ENCODE measurements at regions not wholly inside any gene's neighbourhood (a gene's known extent, or its start where the extent isn't known, plus 50 kb on each side); places are given as distances from the start of the nearest gene placed in this dataset.
"Not testable (repeated sequence)": the region's sequence is repeated elsewhere in the genome, so short reads cannot be mapped to it uniquely, and the experiment has no call there.

DNA sequence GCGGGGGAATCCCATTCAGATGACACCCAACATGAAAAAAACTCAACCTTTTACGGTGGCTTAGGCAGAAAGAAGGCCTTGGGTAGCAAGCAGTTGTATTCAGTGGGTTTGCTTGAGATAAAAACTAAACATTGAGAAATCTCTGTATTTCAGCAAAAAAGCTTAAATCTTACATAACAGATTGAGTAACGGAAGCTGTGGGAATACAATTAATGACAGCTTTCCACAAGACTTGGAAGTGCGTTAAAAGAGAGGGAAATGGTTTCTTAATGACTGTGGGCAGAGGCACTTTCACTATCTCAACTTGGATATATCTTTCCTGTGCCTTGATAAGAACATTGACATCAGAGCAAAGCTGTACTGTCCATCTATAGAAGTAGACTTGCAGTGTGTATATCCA is 418.5 kb upstream of the HS3ST1 start:
- intact Hi-C loops (cut with DNase I), result no loop called here
- ATAC-seq (peak; percentile 50), DNase-seq (ENCODE audit: missing footprints) (no peak)

DNA sequence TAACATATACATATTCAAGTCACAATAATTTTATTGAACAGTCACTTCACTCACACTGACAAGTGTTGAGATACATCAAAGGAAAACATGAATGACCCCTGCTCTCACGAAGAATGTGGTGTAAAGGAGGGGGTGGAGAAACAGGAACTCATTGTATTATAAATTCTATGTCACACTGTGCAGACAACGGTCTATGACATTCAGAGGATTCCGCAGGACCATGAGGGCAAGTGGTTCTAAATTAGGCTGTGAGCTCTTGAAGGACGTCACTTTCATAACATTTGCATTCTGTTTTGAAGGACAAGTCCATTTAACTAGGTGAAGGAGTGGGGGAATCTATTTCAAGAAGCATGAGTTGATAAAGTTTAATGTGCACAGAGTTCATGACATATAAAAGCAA is 415.2 kb upstream of the HS3ST1 start:
- intact Hi-C loops (cut with DNase I), result no loop called here
- DNase-seq (ENCODE audit: missing footprints), result no peak
- ATAC-seq, result peak; percentile 73

DNA sequence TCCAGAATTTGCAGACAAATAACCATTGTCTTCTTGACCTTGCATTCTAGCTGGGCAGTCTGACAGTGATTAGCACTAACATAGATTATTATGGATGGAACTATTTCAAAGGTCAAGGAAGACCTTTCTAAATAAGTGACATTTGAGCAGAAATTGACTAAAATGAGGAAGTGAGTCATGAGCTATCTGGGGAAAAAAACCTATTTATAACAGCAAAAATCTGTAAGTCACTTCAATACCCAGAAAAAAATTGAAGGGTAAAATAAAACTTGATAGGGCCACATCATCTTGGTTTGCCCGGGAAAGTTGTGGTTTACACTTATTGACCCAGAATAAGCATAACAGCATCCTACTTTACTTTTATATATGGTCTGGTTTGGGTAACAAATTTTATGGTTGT is 414.6 kb upstream of the HS3ST1 start:
- no peak for ATAC-seq
- no peak for DNase-seq (ENCODE audit: missing footprints)
- intact Hi-C loops (cut with DNase I), result no loop called here

DNA sequence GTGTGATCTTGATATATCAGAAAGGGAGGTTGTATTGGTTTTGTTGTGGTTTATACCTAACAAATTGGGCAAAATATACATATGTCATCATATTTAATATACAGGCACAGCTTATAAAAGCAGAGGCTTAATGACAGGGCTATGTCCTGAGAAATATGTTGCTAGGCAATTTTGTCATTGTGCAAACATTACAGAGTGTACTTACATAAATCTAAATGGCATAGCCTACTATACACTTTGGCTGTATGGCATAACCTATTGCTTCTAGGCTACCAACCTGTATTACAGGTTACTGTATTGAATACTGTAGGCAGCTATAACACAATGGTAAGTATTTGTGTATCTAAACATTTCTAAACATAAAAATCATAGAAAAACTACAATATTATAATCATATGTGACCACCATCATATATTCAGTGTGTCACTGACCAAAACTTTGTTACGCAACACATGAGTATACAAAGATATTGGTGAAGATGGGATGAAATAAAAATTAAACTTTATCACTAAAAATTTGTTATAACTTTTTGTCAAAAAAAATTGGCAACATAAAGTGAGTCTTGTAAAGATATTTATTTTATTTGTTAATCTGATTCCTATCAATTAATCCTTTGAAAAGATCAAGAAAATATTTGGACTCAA is 414.0 kb upstream of the HS3ST1 start:
- intact Hi-C loops (cut with DNase I), result no loop called here
- no peak for ATAC-seq
- no peak for DNase-seq (ENCODE audit: missing footprints)

DNA sequence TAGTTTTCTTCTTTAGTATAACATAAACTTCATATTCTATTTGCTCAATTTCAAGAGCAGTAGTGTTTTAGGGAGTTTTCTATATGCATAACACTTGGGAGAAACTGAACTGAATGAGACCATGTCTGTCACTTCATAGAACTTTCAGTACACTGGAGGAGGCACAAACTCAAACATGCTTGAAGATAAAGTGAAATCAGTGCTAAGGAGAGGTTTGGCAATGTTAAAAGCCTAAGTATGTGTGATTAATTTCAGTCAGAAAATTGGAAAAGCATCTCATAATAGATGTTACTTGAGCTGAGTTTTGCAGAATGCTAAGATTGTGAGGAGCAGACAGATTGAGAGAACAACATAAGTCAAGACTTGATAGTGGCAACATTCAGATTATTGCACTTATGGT is 411.2 kb upstream of the HS3ST1 start:
- intact Hi-C loops (cut with DNase I), result no loop called here
- ATAC-seq (no peak), DNase-seq (ENCODE audit: missing footprints) (no peak)

DNA sequence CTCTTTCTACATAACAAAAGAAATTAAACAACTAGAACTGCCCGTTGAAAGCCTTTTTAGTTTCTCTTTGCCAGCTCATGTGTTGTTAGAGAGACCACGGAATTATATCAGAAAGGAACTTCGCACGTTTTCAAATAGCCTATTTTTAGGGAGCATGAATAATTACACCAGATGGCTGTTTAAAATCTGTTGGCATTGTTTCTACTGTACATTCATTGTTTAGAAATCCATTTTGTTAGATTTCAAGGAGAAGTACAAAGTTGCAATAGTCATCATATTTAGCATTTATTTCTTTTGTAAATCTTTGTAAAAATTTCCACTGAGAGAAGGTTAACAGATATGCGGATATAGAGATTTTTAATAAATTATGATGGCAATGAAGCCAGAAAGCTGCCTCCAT is 403.0 kb upstream of the HS3ST1 start:
- no peak for ATAC-seq
- no peak for DNase-seq (ENCODE audit: missing footprints)
- intact Hi-C loops (cut with DNase I), result no loop called here

DNA sequence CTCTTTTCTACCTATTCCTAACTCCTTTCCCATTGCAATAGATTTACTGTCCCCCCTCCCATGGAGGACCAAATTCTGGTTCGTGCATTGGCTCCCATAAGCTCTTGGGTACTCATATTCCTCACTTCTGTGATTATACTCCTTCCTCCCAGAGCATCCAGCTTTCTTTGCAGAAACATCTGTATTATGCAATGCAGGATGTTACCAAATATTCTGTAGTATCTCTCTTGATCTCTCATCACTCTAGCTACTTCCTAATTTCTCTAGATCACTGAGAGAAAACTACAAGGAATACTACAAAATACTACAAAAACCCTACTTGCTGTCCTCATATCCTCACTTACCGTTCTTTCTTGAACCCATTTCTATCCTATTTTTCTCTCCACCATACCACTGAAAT is 395.9 kb upstream of the HS3ST1 start:
- ATAC-seq, result no peak
- no peak for DNase-seq (ENCODE audit: missing footprints)
- intact Hi-C loops (cut with DNase I), result no loop called here

DNA sequence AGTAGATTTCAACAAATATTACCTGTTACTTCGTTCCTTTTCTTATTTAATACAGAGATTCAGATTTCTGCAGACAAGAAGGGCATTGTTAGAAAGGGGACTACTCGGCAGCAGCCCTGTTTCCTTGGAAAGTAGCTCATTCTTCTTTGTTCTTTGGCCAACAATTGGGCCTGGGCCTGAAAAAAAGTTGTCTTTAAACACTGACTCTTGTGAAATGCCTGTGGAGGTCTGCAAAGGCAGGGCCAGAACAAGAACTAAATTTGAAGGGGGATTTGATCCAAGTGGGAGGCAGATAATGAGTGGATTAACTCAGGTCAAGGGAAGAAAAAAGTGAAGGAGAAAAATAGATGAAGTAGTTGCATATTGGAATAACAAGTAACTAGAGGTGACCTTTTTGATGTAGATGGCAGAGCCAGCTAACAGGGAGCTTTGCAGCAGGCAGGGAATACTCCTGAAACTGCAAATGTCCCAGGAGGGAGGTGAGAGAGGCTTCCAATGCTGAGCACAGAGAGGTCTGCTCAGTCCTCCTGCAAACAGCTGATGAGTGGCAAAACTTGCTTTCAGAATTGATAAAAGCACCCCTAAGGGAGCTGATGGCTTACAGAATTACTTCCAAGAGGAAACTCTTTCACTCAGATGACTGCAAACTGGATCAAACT is 393.2 kb upstream of the HS3ST1 start:
- ATAC-seq (peak; percentile 23), DNase-seq (ENCODE audit: missing footprints) (no peak)
- intact Hi-C loops (cut with DNase I), result no loop called here

DNA sequence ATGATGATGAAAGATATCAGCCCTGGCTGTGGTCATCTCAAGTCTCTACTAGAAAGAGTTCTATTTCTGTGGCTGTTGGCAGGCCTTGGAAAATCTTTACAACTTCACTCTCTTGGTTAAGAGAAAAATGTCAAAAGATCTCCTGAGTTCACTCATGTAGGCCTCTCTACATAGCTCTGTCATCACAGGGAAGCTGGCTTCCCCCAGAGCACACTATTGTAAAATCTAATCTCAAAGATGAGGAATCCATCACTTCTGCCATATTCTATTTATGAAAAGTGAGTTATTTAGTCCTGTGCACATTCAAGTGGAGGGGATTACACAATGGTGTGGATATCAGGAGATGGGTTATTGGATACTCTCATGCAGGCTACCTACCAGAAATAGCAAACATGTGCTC is 388.4 kb upstream of the HS3ST1 start:
- intact Hi-C loops (cut with DNase I), result no loop called here
- ATAC-seq (peak; percentile 37), DNase-seq (ENCODE audit: missing footprints) (no peak)

DNA sequence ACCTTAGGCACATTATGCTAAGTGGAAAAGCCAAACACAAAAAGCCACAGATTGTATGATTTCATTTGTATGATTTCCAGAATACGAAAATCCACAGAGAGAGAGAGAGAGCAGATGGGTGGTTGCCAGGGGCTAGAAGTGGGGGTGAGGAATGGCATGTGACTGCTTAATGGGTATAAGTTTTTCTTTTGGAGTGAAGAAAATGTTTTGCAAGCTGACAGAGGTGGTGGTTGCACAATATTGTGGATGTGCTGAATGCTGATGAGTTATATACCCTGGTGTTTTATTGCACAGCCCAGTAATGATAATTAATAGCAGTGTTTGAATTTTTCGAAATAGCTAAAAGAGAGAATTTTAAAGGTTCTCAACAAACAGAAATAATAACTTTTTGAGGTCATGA is 386.1 kb upstream of the HS3ST1 start:
- ATAC-seq (no peak), DNase-seq (ENCODE audit: missing footprints) (no peak)
- intact Hi-C loops (cut with DNase I), result no loop called here

DNA sequence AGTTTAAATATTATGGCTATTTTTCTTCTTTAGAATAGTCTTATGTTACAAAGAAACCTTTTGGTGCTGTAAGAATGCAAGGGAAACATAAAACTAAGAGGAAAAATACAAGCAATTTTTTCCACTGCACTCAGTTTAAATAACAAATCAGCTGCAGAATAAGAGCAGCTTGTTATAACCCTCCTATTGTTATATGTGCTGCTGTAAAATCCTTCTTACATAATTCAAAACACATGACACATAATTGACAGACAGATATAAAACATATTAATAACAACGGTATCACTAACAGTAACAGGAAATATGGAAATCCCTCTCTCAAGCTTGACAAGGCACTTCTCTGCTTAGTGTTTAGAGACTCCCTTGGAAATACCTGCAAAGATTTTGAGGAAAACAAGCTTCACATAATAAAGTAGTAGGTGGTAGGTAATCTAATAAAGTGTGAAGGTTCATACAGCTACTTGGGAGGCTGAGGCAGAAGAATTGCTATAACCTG is 385.3 kb upstream of the HS3ST1 start:
- intact Hi-C loops (cut with DNase I), result no loop called here
- no peak for ATAC-seq
- no peak for DNase-seq (ENCODE audit: missing footprints)

DNA sequence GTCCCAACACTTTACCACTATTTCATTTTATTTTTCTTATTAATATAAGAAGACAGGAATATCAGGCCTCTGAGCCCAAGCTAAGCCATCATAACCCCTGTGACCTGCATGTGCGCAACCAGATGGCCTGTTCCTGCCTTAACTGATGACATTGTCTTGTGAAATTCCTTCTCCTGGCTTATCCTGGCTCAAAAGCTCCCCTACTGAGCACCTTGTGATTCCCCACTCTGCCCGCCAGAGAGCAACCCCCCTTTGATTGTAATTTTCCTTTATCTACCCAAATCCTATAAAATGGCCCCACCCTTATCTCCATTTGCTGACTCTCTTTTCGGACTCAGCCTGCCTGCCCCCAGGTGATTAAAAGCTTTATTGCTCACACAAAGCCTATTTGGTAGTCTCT is 382.8 kb upstream of the HS3ST1 start:
- ATAC-seq; DNase-seq (ENCODE audit: missing footprints); intact Hi-C loops (cut with DNase I): not testable (repeated sequence)

DNA sequence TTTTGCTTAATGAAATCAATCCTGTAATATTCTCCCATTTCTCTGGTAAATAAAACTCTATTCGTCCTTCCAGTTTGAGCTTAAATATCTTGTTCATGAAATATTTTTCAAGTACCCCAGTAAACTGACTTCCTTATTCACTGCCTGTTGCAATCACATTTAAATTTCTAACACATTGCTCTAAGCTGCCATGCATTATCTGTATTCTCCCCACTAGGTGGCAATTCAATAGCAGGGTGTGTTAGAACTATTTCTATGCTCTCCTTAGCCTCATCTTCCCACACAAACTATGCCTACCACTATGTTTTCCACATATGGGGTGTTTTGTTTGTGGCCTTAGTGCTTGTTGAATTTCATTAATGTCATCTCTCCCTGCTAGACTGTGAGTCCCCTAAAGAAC is 377.1 kb upstream of the HS3ST1 start:
- no peak for DNase-seq (ENCODE audit: missing footprints)
- peak; percentile 70 for ATAC-seq
- intact Hi-C loops (cut with DNase I), result loop anchor here (10.0 kb wide), 2 partner anchors 149 to 829 kb away; no protein-coding TSS in a partner anchor

DNA sequence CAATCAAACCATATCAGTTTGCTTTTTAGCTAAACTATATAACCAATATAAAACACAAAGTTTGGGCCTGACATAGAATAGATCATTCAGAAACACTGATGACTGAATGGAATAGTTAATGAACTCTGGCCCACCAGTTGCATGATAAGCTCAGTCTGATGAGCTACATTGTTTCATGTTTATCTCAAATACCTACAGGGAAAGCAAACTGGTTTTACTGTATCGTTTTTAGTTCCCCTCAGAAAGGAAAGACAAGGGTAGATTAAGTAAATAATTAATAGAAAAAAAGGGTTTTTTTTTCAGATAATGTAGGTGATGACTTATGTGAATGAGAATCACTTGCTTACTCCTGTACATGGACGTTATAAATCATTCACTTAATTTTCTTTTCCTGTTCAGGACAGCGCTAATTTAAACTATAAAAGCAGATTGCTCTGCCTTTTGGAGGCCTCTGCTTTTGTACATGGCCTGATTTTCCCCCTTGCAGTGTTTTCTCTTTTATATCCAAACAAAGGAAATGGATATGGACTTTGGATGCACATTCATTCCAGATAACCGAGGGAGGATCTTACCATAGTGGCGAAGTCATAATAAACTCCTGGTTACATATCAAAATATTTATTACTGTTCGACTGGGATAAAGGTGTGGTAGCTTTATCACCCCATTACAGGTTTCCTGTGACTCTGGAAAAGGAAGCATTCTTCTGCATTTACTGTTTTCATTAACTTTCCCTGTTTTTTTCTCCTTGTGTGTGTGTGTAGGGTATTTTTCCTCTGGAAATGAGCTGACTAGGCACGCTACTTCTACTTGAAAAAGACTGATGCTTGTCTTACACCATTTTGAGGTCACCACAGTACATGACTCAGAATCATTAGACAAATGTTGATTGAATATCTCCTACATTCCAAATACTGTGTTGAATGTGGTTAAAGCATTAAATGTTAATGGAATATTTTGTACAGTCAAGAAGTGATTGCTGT is 373.1 kb upstream of the HS3ST1 start:
- DNase-seq (ENCODE audit: missing footprints), result no peak
- intact Hi-C loops (cut with DNase I), result loop anchor here (10.0 kb wide), 2 partner anchors 153 to 833 kb away; no protein-coding TSS in a partner anchor
- ATAC-seq, result no peak

DNA sequence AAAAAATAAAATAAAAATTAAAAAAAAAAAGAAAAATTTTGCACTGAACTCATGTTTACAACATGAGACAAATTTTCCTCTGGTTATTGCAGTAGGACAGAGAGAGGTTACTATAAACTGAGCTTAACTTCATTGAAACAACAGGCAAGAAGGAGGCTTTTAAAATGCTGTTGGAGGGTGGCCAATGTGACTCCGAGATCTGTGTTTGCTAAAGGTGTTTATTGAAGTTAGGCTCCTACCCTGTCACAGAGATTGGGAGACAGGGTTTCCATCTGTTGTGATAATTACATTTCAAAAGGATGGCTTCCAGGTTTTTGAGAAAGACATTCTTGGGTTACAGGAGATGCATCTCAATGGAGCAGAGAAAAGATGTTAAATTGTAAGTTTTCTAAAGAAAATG is 370.5 kb upstream of the HS3ST1 start:
- ATAC-seq (no peak), DNase-seq (ENCODE audit: missing footprints) (no peak)
- intact Hi-C loops (cut with DNase I), result no loop called here

DNA sequence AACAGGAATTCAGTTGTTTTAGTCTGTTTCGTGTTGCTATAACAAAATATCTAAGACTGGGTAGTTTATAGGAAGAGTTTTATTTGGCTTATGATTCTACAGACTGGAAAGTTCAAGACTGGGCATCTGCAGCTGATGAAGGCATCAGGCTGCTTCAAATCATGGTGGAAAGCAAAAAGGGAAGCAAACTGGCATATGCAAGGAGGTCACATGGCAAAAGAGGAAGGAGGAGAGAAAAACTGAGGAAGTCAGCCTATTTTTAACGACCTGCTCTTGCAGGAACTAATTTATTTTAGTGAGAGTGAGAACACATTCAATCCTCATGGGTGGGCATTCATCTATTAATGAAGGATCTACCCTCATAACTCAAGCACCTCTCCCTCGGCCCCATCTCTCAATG is 363.1 kb upstream of the HS3ST1 start:
- intact Hi-C loops (cut with DNase I), result no loop called here
- DNase-seq (ENCODE audit: missing footprints), result no peak

DNA sequence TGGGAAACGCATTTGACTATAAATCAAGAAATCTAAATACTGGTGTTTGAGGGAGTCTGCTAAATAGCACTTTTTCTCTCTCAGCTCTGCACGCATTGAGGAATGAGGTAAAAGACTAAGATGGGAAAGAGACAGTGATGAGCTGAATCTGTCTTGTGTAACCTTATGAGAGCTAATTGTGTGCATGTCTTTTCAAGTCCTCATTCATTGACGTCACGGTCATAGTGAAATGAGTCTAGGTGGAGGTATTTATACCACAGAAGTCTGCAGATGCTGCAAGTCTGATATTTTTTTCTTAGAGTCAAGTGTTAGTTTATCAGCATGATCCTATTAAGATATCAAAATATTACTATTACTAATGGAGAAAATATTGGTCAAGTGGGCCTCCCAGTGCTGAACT is 361.5 kb upstream of the HS3ST1 start:
- intact Hi-C loops (cut with DNase I), result no loop called here
- DNase-seq (ENCODE audit: missing footprints) (no peak), ATAC-seq (no peak)

More for the DNA sequence above, 363.1 kb upstream of the HS3ST1 start:
- no peak for ATAC-seq

DNA sequence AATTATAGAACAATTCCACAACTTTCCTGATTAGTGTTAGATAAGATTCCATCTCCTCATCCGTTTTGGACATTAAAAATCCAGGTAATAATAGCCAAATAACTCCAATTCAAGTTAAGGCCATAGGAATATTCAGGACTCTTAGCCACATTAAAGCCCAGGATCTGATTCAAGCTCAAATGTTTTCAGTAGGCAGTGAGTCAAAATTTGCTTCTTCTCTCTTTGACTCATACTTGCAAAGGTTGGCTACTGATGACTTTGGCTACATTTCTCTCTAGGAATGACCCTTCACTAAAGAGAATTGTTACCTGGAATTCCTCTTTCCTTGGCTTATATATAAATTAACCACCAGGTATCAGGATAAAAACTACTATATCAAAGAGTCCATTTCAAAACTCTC is 354.9 kb upstream of the HS3ST1 start:
- no peak for DNase-seq (ENCODE audit: missing footprints)
- intact Hi-C loops (cut with DNase I), result no loop called here
- ATAC-seq, result no peak

DNA sequence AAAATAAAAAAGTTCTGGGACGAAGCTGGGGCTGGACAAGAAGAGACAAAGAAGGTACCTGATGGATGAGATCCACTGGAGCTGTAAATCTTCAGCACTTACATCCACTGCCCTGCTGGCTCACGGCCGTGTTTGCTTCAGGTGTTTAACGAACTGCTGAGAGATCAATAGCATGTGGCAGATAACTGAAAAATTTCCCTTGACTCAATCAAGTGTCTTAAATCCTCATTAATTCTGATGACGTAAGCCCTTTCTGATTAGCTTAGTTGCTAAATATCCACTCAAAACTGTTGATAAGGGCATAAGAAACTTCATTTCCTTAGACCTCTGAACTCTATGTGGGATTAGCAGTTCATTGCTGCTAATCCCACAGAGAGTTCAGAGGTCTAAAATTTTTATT is 354.2 kb upstream of the HS3ST1 start:
- no peak for ATAC-seq
- intact Hi-C loops (cut with DNase I), result no loop called here
- no peak for DNase-seq (ENCODE audit: missing footprints)

DNA sequence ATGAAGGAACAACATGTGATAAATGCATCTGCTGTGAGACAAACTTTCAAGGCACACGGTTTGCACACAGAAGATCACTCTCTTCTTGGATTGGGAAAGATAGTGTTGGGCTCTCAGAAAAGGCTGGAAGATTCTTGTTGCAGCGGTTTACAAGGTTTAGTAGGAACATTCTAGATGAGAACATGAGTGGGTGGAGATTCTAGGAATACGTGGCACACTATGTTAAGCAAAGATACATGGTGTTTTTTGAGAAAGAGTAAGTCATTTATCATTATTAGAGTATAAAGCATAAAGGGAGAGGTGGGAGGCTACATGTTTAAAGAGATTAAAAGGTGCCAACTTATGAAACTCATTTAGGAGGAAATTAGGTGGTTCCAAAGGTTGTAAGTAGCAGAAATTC is 348.8 kb upstream of the HS3ST1 start:
- ATAC-seq, result no peak
- intact Hi-C loops (cut with DNase I), result no loop called here

More for the DNA sequence above, 348.8 kb upstream of the HS3ST1 start:
- DNase-seq (ENCODE audit: missing footprints), result no peak
